GM12873 (cell line): ENCODE measurements at regions not wholly inside any gene's neighbourhood (a gene's known extent, or its start where the extent isn't known, plus 50 kb on each side); places are given as distances from the start of the nearest gene placed in this dataset.

Experiments used
- TF ChIP-seq, protein P1 (sequence below): IDR thresholded peaks from 2 replicates; pipeline ENCODE4 v1.5.1; 2012; ENCODE audit warnings: low read depth, mild to moderate bottlenecking, moderate library complexity, low read length, control low read depth; ENCODE audit not compliant: insufficient read depth; ENCODE audit errors: missing control alignments

DNA sequence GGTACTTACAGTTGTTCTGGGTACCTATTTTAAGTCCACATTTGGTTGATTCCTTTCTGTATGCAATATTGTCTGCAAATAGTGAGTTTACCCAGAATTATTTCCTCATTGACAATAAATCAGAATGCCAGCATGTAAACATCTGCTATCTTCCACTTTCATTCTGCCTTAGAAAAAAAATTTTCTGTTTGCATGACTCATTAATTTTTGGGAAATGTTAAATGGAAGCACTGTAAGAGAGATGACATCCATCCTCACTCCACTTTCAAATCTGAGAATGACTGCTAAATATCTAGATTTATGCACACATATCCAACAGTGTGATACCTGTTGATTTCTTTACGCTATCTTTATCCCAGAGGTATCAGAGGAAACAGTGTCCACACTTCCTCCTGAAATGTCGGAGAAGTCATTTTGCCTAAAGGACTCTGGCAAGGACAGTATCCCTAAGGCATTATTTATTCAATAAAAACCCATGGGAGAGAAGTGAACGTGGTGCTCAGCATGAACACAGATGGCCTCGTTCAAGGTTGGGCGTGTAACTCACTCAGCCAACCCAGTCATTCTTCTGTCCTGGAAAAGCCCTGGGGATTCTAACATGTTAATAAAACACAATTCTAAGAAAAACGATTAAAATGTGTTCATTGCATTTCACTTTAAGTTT is 780.9 kb downstream of the QKI start:
- TF ChIP-seq, protein P1, sequence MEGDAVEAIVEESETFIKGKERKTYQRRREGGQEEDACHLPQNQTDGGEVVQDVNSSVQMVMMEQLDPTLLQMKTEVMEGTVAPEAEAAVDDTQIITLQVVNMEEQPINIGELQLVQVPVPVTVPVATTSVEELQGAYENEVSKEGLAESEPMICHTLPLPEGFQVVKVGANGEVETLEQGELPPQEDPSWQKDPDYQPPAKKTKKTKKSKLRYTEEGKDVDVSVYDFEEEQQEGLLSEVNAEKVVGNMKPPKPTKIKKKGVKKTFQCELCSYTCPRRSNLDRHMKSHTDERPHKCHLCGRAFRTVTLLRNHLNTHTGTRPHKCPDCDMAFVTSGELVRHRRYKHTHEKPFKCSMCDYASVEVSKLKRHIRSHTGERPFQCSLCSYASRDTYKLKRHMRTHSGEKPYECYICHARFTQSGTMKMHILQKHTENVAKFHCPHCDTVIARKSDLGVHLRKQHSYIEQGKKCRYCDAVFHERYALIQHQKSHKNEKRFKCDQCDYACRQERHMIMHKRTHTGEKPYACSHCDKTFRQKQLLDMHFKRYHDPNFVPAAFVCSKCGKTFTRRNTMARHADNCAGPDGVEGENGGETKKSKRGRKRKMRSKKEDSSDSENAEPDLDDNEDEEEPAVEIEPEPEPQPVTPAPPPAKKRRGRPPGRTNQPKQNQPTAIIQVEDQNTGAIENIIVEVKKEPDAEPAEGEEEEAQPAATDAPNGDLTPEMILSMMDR = no peak

- TF ChIP-seq, protein P1 = no peak
Measured at GRCh38 chr6:164188861-164189260, 774.3 kb downstream of the QKI start.

DNA sequence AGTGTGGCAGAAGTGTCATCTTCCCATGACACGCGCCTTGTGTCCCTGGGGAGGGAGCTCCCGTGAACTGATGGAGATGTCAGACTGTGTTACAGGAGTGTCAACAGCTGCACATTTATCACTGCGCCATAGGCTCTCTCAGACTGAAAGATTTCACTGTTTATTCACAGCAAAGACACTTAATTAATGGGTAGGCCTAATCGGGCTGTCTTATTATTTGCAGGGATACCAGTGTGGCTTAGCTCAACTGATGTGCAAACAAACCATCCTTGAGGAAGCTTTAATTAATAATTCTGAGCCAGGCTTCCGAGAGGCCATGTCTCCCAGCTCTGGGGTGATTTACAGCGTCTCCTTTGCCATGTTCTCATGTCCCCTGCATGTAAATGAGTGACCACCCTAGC is 771.0 kb downstream of the QKI start:
- TF ChIP-seq, protein P1 = no peak

DNA sequence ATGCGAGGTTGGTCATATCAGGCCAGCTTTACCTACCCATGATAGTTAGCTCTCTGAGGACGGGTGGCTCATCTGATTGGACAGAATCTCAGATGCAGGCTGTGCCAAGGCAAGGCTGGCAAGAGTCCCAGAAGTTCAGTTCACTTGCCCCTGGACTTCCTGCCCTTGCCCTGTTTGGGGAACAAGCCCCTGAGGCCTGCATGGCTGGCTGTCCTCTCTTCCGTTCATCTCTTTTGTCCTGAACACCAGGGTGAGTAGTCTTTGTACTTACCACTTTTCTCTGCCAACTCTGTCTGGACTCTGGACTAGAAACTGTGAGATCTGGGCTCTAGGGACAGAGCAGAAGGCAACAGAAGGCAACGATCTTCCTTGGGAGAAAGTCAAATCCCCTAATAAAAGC is 769.9 kb downstream of the QKI start:
- TF ChIP-seq, protein P1 = no peak

GRCh38 chr6:164183556-164184123 is 769.1 kb downstream of the QKI start:
- TF ChIP-seq, protein P1 = no peak

DNA sequence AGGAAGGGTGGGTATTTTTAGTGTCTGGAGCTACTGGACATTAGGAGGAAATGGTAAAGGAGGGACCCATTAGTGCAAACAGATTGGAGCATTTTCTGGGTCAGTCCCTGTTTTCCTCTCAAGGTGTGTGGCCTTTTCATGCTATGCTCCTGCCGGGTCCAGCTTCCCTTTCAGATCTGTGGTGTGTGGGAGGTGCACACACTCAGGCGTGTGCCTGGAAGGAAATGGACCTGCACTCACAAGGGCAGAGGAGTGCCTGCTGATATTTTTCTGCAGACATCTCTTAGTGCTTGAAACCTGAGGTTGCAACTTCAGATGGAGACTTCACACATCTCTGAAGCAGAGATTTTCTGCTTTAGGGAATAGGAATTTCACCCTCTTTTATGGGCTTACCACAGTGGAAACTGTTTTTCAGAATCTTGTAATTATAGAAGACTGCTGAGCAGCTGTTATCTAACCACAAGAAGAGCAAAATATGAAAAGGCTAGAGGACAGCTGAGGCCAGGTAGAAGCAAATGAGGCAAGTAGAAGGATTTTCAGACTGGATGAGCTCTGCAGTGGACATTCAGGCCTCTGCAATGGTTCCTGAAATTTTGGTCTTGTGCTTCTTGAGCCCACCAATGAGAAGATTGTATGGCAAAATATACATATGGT is 764.3 kb downstream of the QKI start:
- TF ChIP-seq, protein P1 = no peak

- TF ChIP-seq, protein P1 = no peak
Measured at GRCh38 chr6:164169355-164169754, 754.8 kb downstream of the QKI start.
